PC-3 (cell line): ENCODE measurements at regions not wholly inside any gene's neighbourhood (a gene's known extent, or its start where the extent isn't known, plus 50 kb on each side); places are given as distances from the start of the nearest gene placed in this dataset.

Experiments
- EZH2 ChIP-seq: fragments of 300-600 bp; sonication (generic); IDR thresholded peaks from one replicate; pipeline ENCODE4 v1.6.1; 2017; ENCODE audit warnings: antibody characterized with exemption, mild to moderate bottlenecking, low read length; ENCODE audit not compliant: unreplicated experiment
- TF ChIP-seq, protein P1 (sequence below): fragments of 300-600 bp; sonication (generic); conservative IDR thresholded peaks from 2 replicates; pipeline ENCODE4 v1.5.1; 2017; ENCODE audit warnings: antibody characterized with exemption, low read depth, mild to moderate bottlenecking, low read length

DNA sequence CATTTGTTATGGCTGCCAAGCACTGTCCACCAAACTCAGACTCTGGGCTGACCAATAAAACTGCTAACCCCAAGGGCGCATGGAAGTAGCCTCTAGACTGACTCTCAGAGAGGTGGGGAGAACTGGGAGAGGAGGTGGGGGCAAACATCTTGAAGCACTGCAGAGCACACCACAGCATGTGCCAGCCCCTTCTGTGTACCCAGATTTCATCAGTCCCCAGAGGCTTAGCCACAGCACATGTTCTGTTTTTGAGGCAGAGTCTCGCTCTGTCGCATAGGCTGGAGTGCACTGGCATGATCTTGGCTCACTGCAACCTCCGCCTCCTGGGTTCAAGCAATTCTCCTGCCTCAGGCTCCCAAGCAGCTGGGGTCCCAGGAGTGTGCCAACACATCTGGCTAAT, 119.5 kb upstream of the SPATA12 start:
- TF ChIP-seq, protein P1, sequence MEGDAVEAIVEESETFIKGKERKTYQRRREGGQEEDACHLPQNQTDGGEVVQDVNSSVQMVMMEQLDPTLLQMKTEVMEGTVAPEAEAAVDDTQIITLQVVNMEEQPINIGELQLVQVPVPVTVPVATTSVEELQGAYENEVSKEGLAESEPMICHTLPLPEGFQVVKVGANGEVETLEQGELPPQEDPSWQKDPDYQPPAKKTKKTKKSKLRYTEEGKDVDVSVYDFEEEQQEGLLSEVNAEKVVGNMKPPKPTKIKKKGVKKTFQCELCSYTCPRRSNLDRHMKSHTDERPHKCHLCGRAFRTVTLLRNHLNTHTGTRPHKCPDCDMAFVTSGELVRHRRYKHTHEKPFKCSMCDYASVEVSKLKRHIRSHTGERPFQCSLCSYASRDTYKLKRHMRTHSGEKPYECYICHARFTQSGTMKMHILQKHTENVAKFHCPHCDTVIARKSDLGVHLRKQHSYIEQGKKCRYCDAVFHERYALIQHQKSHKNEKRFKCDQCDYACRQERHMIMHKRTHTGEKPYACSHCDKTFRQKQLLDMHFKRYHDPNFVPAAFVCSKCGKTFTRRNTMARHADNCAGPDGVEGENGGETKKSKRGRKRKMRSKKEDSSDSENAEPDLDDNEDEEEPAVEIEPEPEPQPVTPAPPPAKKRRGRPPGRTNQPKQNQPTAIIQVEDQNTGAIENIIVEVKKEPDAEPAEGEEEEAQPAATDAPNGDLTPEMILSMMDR = no peak
- TF ChIP-seq EZH2 = no peak
